ENCODE measurements at regions not wholly inside any gene's neighbourhood (a gene's known extent, or its start where the extent isn't known, plus 50 kb on each side); places are given as distances from the start of the nearest gene placed in this dataset.
"Not testable (repeated sequence)": the region's sequence is repeated elsewhere in the genome, so short reads cannot be mapped to it uniquely, and the experiment has no call there.

DNA sequence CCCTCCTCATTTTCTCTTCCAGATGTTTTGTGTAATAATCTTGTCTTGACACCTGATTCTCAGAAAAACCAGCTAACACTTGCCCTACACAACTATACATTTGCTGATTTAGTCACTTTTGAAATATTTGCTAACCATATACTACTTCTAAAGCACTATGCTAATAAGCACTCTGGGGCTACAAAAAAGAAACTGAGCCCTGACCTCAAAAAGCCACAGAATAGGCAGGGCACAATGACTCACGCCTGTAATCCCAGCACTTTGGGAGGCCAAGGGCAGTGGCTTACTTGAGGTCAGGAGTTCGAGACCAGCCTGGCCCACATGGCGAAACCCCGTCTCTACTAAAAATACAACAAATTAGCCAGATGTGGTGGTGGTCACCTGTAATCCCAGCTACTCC is 266.0 kb downstream of the RAD51AP2 start:
- DNase-seq, result no peak

DNA sequence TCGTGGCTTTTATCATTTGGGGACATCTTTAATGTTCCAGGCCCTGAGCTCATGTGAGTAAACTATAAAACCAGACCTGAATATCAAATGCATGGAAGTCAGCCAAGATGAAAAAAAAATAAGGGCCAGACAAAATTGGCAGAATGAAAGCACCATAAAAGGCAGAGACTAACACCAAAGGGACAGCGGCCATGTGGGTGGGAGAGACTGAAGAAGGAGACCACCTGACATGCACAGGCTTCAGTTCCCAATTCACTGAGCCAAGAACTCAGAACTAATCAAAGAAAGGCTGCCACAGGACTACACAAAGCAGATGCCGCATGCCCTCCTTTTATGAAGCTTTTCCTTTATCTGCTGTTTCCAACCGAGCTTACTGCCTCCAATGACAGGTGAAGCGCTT is 267.1 kb downstream of the RAD51AP2 start:
- DNase-seq, result no peak

- DNase-seq, result no peak
Measured at GRCh38 chr2:17249249-17249648, 269.0 kb downstream of the RAD51AP2 start.

GRCh38 chr2:17245906-17246305 is 272.3 kb downstream of the RAD51AP2 start:
- no peak for DNase-seq

DNA sequence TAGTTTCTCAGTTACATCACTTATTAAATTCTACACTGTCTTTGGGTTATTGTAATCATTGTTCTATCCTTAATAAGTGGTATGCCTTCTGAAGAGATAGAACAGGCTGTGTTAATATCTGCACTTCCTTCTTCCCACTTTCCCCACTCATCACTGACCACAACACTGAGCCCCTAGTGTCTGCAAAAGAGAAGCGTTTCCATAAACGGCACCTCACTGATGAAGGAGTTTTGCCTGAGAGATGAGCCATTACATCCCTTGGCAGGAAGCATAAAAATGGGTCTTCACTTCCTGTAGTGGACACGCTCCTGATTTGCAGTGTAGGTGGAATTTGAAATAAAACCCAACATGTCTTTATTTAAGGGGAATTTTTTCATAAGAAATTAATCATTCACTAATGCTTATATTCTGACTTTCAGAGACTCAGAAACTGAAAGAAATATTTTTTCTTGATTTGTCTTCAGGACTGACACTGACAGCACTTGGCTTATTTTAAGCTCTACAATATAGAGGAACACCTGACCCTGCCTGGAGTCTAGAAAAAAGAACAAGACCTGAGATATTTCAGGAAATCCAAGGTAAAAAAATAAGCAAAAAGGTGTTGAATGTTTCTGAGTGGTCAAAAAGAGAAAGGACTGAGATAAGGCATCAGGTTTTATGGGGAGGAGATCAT is 275.3 kb downstream of the RAD51AP2 start:
- DNase-seq, result no peak

DNA sequence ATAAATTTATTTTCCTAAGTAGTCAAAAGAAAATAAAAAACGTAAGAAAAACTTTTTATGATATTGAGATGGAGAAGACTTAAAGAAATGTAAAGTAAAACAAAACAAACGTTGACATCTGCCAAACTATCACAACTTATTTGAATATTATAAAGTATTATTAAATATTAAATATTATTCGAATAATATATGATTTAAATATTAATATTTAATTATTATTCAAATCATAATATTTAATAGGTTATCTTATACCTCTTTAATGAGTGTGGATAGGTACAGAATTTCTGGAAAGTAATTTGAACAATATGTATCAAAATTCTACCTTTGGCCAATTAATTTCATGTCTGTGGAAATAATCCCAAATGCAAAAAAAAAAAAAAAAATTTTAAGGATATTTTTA is 278.7 kb downstream of the RAD51AP2 start:
- DNase-seq, result no peak

GRCh38 chr2:17235167-17235566 is 283.1 kb downstream of the RAD51AP2 start:
- no peak for DNase-seq

DNA sequence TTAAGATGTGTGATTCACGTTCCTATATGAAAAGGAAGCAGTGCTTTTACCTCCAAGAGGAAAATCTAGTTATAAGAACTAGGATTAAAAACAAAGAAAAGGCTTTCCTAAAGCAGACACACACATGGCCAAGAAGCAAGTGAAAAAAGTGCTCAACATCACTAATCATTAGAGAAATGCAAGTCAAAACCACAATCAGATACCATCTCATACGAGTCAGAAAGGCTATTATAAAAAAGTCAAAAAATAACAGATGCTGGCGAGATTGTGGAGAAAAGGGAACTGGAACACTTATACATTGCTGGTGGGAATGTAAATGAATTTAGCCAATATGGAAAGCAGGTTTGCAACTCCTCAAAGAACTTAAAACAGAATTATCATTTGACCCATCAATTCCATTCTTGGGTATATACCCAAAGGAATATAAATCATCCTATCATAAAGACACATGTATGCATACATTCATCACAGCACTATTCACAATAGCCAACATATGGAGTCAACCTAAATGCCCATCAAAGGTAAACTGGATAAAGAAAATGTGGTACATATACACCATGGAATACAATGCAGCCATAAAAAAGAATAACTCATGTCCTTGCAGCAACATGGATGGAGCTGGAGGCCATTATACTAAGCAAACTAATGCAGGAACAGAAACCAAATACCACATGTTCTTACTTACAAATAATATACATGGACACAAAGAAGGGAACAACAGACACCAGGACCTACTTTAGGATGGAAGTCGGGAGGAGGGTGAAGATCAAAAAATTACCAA is 285.3 kb downstream of the RAD51AP2 start:
- no peak for DNase-seq

DNA sequence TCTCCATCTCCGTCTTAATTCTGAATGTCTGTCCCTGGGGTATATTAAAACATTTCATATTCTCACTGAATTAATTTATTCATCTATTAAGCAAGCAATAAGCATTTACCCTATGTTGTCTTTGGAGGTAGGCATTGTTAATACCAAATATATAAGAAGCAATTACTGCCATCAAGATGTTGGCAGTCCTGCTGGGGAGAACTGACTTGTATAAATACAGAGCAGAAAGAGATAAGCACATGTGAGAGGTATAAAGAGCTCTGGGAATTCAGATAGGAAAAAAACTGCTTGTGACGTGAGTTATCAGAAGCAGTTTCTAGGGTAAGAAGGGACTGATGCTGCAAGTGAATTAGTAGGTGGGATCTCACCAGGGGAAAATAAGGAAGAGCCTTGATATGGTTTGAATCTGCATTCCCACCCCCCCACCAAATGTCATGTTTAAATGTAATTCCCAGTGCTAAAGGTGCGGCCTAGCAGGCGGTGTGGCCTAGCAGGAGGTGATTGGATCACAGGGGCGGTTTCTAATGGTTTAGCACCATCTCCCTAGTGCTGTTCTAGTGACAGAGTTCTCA is 286.8 kb downstream of the RAD51AP2 start:
- no peak for DNase-seq

GRCh38 chr2:17229414-17229813 is 288.8 kb downstream of the RAD51AP2 start:
- no peak for DNase-seq

GRCh38 chr2:17228461-17228860 is 289.8 kb downstream of the RAD51AP2 start:
- DNase-seq, result no peak

- no peak for DNase-seq
Measured at GRCh38 chr2:17227856-17228255, 290.4 kb downstream of the RAD51AP2 start.

- peak in 1 of 14 donors; percentile 5 for DNase-seq
Measured at GRCh38 chr2:17226941-17227490, 291.2 kb downstream of the RAD51AP2 start.

DNA sequence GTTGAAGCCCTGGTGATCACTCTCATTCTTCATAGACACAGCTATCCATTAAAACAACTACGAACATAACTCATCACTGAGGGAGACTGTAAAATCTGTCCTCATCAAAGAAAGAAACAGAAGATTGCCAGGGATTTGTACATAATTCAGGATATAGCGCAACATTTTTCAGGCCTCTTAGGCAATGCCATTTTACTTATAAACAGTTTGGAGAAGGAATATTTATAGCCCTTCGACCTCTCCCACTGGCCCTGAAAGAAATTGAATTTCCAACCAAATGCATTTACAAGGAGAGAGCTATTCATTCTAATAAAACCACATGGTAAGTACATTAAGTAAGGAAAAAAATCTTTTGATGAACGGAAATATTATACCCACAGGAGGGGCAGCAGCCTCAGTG is 295.0 kb downstream of the RAD51AP2 start:
- DNase-seq, result no peak

DNA sequence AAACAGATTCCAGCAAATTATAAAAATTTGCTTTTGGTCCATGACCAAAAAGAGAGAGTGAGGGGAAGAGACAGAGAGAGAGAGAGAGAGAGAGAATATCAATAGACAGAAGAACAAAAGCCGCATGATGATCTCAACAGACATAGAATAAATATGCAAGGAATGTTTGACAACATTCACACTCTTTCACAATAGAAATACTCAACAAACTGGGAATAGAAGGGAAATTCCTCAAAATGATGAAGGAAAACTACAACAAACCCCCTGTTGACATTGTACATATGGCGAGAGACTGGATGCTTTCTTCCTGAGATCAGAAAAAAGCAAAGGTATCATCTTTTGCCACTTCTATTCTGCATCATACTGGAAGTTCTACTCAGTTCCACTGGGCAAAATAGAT is 309.7 kb downstream of the RAD51AP2 start:
- no peak for DNase-seq

DNA sequence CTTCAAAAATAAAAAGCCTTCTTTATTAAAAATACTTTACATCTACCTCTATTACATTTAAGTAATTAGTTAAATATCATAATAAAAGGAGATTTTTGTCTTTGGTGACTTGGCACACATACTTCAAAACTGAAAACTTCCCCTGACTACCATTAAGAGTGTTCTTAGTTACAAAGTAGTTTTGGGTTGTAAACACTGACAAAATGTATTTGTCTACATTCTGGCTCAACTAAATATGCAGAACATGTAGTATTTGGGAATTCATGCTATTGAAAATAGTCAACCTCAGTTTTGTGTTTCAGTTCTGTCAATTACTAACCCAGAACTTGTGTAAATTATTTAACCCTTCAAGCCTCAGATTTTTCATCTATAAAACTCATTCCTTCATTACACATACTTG is 311.5 kb downstream of the RAD51AP2 start:
- DNase-seq, result no peak

- DNase-seq, result not testable (repeated sequence)
Measured at GRCh38 chr2:17204214-17204613, 314.0 kb downstream of the RAD51AP2 start.

- DNase-seq, result not testable (repeated sequence)
Measured at GRCh38 chr2:17202628-17203027, 315.6 kb downstream of the RAD51AP2 start.

- no peak for DNase-seq
Measured at GRCh38 chr2:17199741-17200140, 318.5 kb downstream of the RAD51AP2 start.

DNA sequence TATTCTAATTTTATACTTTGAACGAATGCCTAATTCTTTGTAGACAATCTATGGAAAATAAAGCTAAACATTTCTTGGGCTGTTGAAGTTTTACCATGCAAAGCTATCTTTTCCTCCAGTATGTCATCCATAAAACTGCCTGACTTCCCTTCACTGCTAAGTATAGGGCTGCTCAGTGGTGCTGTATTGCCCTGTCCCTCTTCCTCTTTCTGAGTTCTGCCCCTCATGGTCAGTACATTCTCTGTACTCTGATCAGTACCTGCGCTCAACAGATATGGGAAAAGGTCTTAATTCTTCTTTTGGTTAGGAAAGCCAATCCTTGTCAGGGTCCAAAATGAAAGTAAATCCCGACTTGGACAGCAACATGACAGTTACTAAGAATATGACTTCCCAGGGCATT is 321.9 kb downstream of the RAD51AP2 start:
- no peak for DNase-seq

DNA sequence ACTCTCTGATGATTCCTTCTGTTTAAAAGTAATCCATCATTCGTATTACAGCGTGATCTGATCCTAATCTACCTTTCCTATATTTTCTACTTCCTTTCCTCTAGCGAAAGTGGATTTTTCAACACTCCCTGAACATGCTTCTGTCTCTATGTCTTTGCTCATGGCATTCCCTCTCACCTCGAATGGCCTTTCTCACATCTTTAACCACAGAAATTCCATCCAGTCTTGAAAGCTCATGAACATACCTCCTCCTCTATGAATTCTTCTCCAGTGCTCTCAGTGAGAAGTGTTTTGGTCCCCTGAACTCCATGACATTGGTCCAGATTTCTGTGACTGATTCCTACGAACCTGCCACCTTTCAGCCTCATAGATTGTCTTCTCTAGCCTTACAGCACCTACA is 323.2 kb downstream of the RAD51AP2 start:
- no peak for DNase-seq

DNA sequence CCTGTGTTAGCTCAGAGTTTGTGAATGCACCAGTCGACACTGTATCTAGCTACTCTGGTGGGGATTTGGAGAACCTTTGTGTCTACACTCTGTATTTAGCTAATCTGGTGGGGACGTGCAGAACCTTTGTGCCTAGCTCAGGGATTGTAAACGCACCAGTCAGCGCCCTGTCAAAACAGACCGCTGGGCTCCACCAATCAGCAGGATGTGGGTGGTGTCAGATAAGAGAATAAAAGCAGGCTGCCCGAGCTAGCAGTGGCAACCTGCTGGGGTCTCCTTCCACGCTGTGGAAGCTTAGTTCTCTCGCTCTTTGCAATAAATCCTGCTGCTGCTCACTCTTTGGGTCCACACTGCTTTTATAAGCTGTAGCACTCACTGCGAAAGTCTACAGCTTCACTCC is 324.2 kb downstream of the RAD51AP2 start:
- DNase-seq, result no peak

DNA sequence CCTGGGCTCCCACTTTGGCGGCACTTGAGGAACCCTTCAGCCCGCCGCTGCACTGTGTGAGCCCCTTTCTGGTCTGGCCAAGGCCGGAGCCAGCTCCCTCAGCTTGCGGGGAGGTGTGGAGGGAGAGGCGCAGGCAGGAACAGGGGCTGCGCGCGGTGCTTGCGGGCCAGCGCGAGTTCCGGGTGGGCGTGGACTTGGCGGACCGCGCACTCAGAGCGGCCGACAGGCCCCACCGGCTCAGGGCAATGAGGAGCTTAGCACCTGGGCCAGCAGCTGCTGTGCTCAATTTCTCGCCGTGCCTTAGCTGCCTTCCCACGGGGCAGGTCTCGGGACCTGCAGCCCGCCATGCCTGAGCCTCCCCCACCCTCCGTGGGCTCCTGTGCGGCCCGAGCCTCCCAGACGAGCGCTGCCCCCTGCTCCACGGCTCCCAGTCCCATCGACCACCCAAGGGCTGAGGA is 324.8 kb downstream of the RAD51AP2 start:
- DNase-seq, result not testable (repeated sequence)

Measured in C1 segment of cervical spinal cord (tissue), 14 donors.